H1 (cell line): ENCODE measurements at regions not wholly inside any gene's neighbourhood (a gene's known extent, or its start where the extent isn't known, plus 50 kb on each side); places are given as distances from the start of the nearest gene placed in this dataset.

Experiments
- CEBPB ChIP-seq: IDR thresholded peaks from 2 replicates; pipeline ENCODE4 v1.6.1; 2012; ENCODE audit warnings: low read depth, low read length
- CHD7 ChIP-seq: fragments of 300-600 bp; sonication (generic); IDR thresholded peaks from 2 replicates; pipeline ENCODE4 v1.7.1; 2012; ENCODE audit warnings: low read length, moderate library complexity, mild to moderate bottlenecking, inconsistent platforms; ENCODE audit not compliant: insufficient replicate concordance
- CREB1 ChIP-seq: IDR thresholded peaks from 2 replicates; pipeline ENCODE4 v1.6.1; 2012; ENCODE audit warnings: inconsistent platforms
- HDAC2 ChIP-seq, 2 experiments: fragments of 300-600 bp in 1 of 2; sonication (generic) in 1 of 2; IDR thresholded peaks; 2 replicates each; pipeline ENCODE4 v1.6.1; 2011 to 2012; ENCODE audit warnings: low read depth in 2 of 2, low read length in 2 of 2, mild to moderate bottlenecking in 2 of 2, moderate library complexity in 2 of 2, borderline replicate concordance in 1 of 2, inconsistent platforms in 1 of 2
- HDAC6 ChIP-seq: IDR thresholded peaks from one replicate; pipeline ENCODE4 v1.7.1; 2012; ENCODE audit warnings: low read depth, mild to moderate bottlenecking, inconsistent platforms, low read length, moderate library complexity
- KDM1A ChIP-seq: fragments of 200-600, 300-600 bp; sonication (generic); IDR thresholded peaks from 2 replicates; pipeline ENCODE4 v1.7.1; 2016; ENCODE audit warnings: mild to moderate bottlenecking, low read length, borderline replicate concordance
- KDM5A ChIP-seq: fragments of 200-600 bp; IDR thresholded peaks from 2 replicates; pipeline ENCODE4 v1.7.1; 2012; ENCODE audit warnings: mild to moderate bottlenecking, low read length, inconsistent platforms, mixed read lengths
- RXRA ChIP-seq: IDR thresholded peaks from 2 replicates; pipeline ENCODE4 v1.6.1; 2011; ENCODE audit warnings: low read depth, mild to moderate bottlenecking, low read length, moderate library complexity; ENCODE audit not compliant: insufficient read depth
- SAP30 ChIP-seq: fragments of 300-600 bp; sonication (generic); IDR thresholded peaks from 2 replicates; pipeline ENCODE4 v1.7.1; 2012; ENCODE audit warnings: low read length, moderate library complexity, mild to moderate bottlenecking, inconsistent platforms; ENCODE audit not compliant: insufficient read depth, insufficient replicate concordance
- TAF1 ChIP-seq: IDR thresholded peaks from 2 replicates; pipeline ENCODE4 v1.6.1; 2011; ENCODE audit warnings: mild to moderate bottlenecking, low read depth, low read length
- TEAD4 ChIP-seq: IDR thresholded peaks from 2 replicates; pipeline ENCODE4 v1.6.1; 2012; ENCODE audit warnings: low read depth, low read length, inconsistent platforms, mixed read lengths
- USF2 ChIP-seq: IDR thresholded peaks from 2 replicates; pipeline ENCODE4 v1.6.1; 2011; ENCODE audit warnings: low read length, improper control_type of control experiment

- TF ChIP-seq CHD7, result no peak
- no peak for TF ChIP-seq HDAC6
- no peak for TF ChIP-seq SAP30
- TF ChIP-seq KDM5A, result no peak
- no peak for TF ChIP-seq RXRA
- TF ChIP-seq USF2, result no peak
- TF ChIP-seq TAF1, result no peak
- no peak for TF ChIP-seq HDAC2 (IDR thresholded peaks at IDR 0.05; ENCODE audit: borderline replicate concordance in 1 of 2, low read depth in 2 of 2, low read length in 2 of 2)
- no peak for TF ChIP-seq KDM1A
- no peak for TF ChIP-seq TEAD4
- TF ChIP-seq CEBPB, result no peak
- no peak for TF ChIP-seq CREB1
Measured at GRCh38 chr10:61084493-61084892, 140.5 kb upstream of the RHOBTB1 start (continued).
